B cell (primary cell): ENCODE measurements at regions not wholly inside any gene's neighbourhood (a gene's known extent, or its start where the extent isn't known, plus 50 kb on each side); places are given as distances from the start of the nearest gene placed in this dataset.

Experiments used
- ATAC-seq: fragments of 200-7000 bp; cut with Tn5 transposase; one replicate; pipeline ENCODE4 v1.10.0; 2021; ENCODE audit warnings: low read depth, mild to moderate bottlenecking, moderate number of reproducible peaks, moderate library complexity
- CTCF ChIA-PET: fragments of 350-600 bp; sonication (Branson Sonifier 250); formaldehyde crosslinking; loops from one replicate; lab custom pipeline; 2021; ENCODE audit warnings: antibody characterized with exemption, inconsistent platforms; lab: Charles Lee
- POLR2A ChIA-PET: fragments of 350-600 bp; sonication (Branson Sonifier 250); formaldehyde crosslinking; loops from one replicate; lab custom pipeline; 2021; ENCODE audit warnings: antibody characterized with exemption; lab: Charles Lee
- DNase-seq: peaks from one replicate; pipeline ENCODE4 v3.0.0; 2013
- H2AFZ ChIP-seq: 2 replicates; pipeline ENCODE4 v1.6.1; 2012; ENCODE audit warnings: mild to moderate bottlenecking, low read depth, low read length; ENCODE audit not compliant: insufficient read depth, poor library complexity, severe bottlenecking
- H3K27ac ChIP-seq, 2 donors: 1 replicate in 1 of 2; 2 replicates in 1 of 2; pipeline ENCODE4 v1.5.1; 2012 to 2013; ENCODE audit warnings: low read length in 2 of 2, mild to moderate bottlenecking in 2 of 2, moderate library complexity in 1 of 2
- H3K27me3 ChIP-seq, 4 experiments: fragments of 200-600 bp in 1 of 4; sonication (generic) in 1 of 4; replicated peaks in 1 of 4; 1 replicate in 2 of 4; 2 replicates in 2 of 4; pipeline versions ENCODE4 v1.6.1 to v1.7.0; 2013 to 2016; ENCODE audit warnings: low read length in 3 of 4, mild to moderate bottlenecking in 2 of 4, mixed read lengths in 1 of 4, moderate library complexity in 1 of 4; ENCODE audit not compliant: insufficient read depth in 4 of 4, control insufficient read depth in 3 of 4; ENCODE audit errors: control extremely low read depth in 1 of 4
- H3K36me3 ChIP-seq, 2 experiments: replicated peaks in 1 of 2; 1 replicate in 1 of 2; 2 replicates in 1 of 2; pipeline versions ENCODE4 v1.6.1 to v1.7.1; 2013; ENCODE audit warnings: low read length in 1 of 2; ENCODE audit not compliant: insufficient read depth in 2 of 2, control insufficient read depth in 1 of 2; ENCODE audit errors: control extremely low read depth in 1 of 2, extremely low read depth in 1 of 2
- H3K4me1 ChIP-seq, 2 donors: fragments of 200-600 bp in 1 of 2; sonication (generic) in 1 of 2; 1 replicate in 1 of 2; 2 replicates in 1 of 2; pipeline versions ENCODE4 v1.5.1 to v1.6.1; 2013 to 2017; ENCODE audit warnings: low read length in 2 of 2; ENCODE audit not compliant: control insufficient read depth in 2 of 2, insufficient read depth in 2 of 2
- H3K4me2 ChIP-seq: replicated peaks from 2 replicates; pipeline ENCODE3; 2012; ENCODE audit warnings: mild to moderate bottlenecking, low read depth, low read length; ENCODE audit not compliant: poor library complexity, severe bottlenecking
- H3K4me3 ChIP-seq, 5 experiments: fragments of 200-600 bp in 1 of 5; sonication (generic) in 1 of 5; 1 replicate in 3 of 5; 2 replicates in 2 of 5; pipeline versions ENCODE4 v1.5.1 to v1.7.0; 2011 to 2016; ENCODE audit warnings: low read length in 4 of 5, mild to moderate bottlenecking in 4 of 5, low read depth in 2 of 5, control low read depth in 1 of 5, moderate library complexity in 1 of 5; ENCODE audit not compliant: insufficient read depth in 1 of 5; ENCODE audit errors: control extremely low read depth in 1 of 5, extremely low read depth in 1 of 5
- H3K79me2 ChIP-seq: fragments of 200-600 bp; sonication (generic); one replicate; pipeline ENCODE4 v1.6.0; 2016; ENCODE audit warnings: low read length; ENCODE audit not compliant: control insufficient read depth, insufficient read depth
- H3K9ac ChIP-seq: fragments of 200-600 bp; sonication (generic); 2 replicates; pipeline ENCODE4 v1.6.1; 2017; ENCODE audit warnings: mild to moderate bottlenecking, low read length, moderate library complexity
- H3K9me3 ChIP-seq, 3 donors: one replicate each; pipeline versions ENCODE4 v1.6.1 to v1.7.1; 2013; ENCODE audit warnings: low read length in 2 of 3; ENCODE audit not compliant: control insufficient read depth in 2 of 3, insufficient read depth in 1 of 3; ENCODE audit errors: control extremely low read depth in 1 of 3
- H4K20me1 ChIP-seq: 2 replicates; pipeline ENCODE4 v1.6.0; 2012; ENCODE audit warnings: mild to moderate bottlenecking, low read length; ENCODE audit not compliant: insufficient read depth, control insufficient read depth, poor library complexity, severe bottlenecking
- H3K27ac Mint-ChIP-seq: one replicate; pipeline ENCODE4 v1.8.0; 2021; ENCODE audit warnings: mixed read lengths
- H3K27me3 Mint-ChIP-seq: one replicate; pipeline ENCODE4 v1.8.0; 2021; ENCODE audit warnings: mixed read lengths
- H3K4me1 Mint-ChIP-seq: one replicate; pipeline ENCODE4 v1.8.0; 2021; ENCODE audit warnings: mixed read lengths
- H3K4me3 Mint-ChIP-seq: one replicate; pipeline ENCODE4 v1.8.0; 2021; ENCODE audit warnings: mixed read lengths
- H3K9me3 Mint-ChIP-seq: one replicate; pipeline ENCODE4 v1.8.0; 2022; ENCODE audit warnings: mixed read lengths; ENCODE audit not compliant: insufficient read depth
- CTCF ChIP-seq: fragments of 200-600 bp; IDR thresholded peaks from one replicate; pipeline ENCODE4 v1.8.0; 2022; ENCODE audit warnings: antibody characterized with exemption, mild to moderate bottlenecking
- EZH2 ChIP-seq: IDR thresholded peaks from 2 replicates; pipeline ENCODE4 v1.6.1; 2012; ENCODE audit warnings: borderline replicate concordance, low read depth, mild to moderate bottlenecking, moderate library complexity, low read length; ENCODE audit not compliant: insufficient read depth, poor library complexity, severe bottlenecking
- WGBS: methylation state at CpG from one replicate; pipeline ENCODE4 v1.1.5; 2013; ENCODE audit warnings: missing lambda C conversion rate; ENCODE audit not compliant: insufficient coverage; 5-methylcytosine and 5-hydroxymethylcytosine counted together
- intact Hi-C: fragments of 100-400 bp; cut with micrococcal nuclease; formaldehyde crosslinking; loops from one replicate; pipeline ENCODE4 v1.10.0; 2022

- no peak overlapping the region for H3K27ac ChIP-seq
- TF ChIP-seq EZH2 (no peak), CTCF (no peak)
- Mint-ChIP-seq H3K27me3 (no peaks in the 10 kb centered on the region), H3K27ac (no peak overlapping the region), H3K9me3 (no peaks in the 10 kb centered on the region), H3K4me1 (no peaks in the 10 kb centered on the region), H3K4me3 (no peak overlapping the region)
- WGBS, result 97% methylated on average over 10 of the region's 10 CpGs
- CTCF ChIA-PET, result no interaction called here
- POLR2A ChIA-PET, result no interaction called here
- ATAC-seq (no peak), DNase-seq (no peak)
- no peak overlapping the region for H3K9ac ChIP-seq
- H3K36me3 ChIP-seq, result peaks cover 0 to 12% of the 10 kb centered on the region in 2 experiments
- no peaks in the 10 kb centered on the region for H3K4me1 ChIP-seq
- no peaks in the 10 kb centered on the region for H4K20me1 ChIP-seq
- H2AFZ ChIP-seq, result no peak overlapping the region
- no peak overlapping the region for H3K4me3 ChIP-seq
- no peaks in the 10 kb centered on the region for H3K27me3 ChIP-seq
- intact Hi-C loops, result no loop called here
- no peaks in the 10 kb centered on the region for H3K9me3 ChIP-seq
- H3K79me2 ChIP-seq, result no peaks in the 10 kb centered on the region
- no peak overlapping the region for H3K4me2 ChIP-seq
These were observed 82.3 kb downstream of the KATNIP start for GRCh38 chr16:27632216-27632615.

- H3K4me1 Mint-ChIP-seq, result no peaks in the 10 kb centered on the region
- Histone ChIP-seq H3K4me1 (no peaks in the 10 kb centered on the region), H3K4me2 (no peak overlapping the region), H2AFZ (no peak overlapping the region), H3K27ac (no peak overlapping the region), H3K9me3 (no peaks in the 10 kb centered on the region), H3K9ac (no peak overlapping the region), H3K79me2 (no peaks in the 10 kb centered on the region), H3K4me3 (no peak overlapping the region), H3K36me3 (peaks cover 0 to 10% of the 10 kb centered on the region in 2 experiments), H3K27me3 (no peaks in the 10 kb centered on the region), H4K20me1 (no peaks in the 10 kb centered on the region)
- no peaks in the 10 kb centered on the region for H3K27me3 Mint-ChIP-seq
- POLR2A ChIA-PET, result no interaction called here
- CTCF ChIA-PET, result no interaction called here
- H3K4me3 Mint-ChIP-seq, result no peak overlapping the region
- H3K27ac Mint-ChIP-seq, result no peak overlapping the region
- ATAC-seq (no peak), DNase-seq (no peak)
- no peak for TF ChIP-seq EZH2
- TF ChIP-seq CTCF, result no peak
- no CpG with 5 or more reads among the region's 3 CpGs for WGBS
- no peaks in the 10 kb centered on the region for H3K9me3 Mint-ChIP-seq
- intact Hi-C loops, result no loop called here
These were observed 83.3 kb downstream of the KATNIP start for GRCh38 chr16:27633221-27633620.
